T-helper 1 cell treated with Interleukin-12 subunit alpha and Interleukin-12 subunit beta and Interleukin-4 antibody, amounts not matched to agents 30 μg/mL and 1 μg/mL, for 36 hours (primary cell): ENCODE measurements at regions not wholly inside any gene's neighbourhood (a gene's known extent, or its start where the extent isn't known, plus 50 kb on each side); places are given as distances from the start of the nearest gene placed in this dataset.

Experiments
- H3K27ac Mint-ChIP-seq: one replicate; pipeline ENCODE4 v1.8.0; 2021; ENCODE audit warnings: mild to moderate bottlenecking, mixed read lengths
- H3K27me3 Mint-ChIP-seq: one replicate; pipeline ENCODE4 v1.8.0; 2021; ENCODE audit warnings: low read depth, mixed read lengths
- H3K36me3 Mint-ChIP-seq: one replicate; pipeline ENCODE4 v1.8.0; 2021; ENCODE audit warnings: low read depth, mixed read lengths
- H3K4me1 Mint-ChIP-seq: one replicate; pipeline ENCODE4 v1.8.0; 2021; ENCODE audit warnings: low read depth, mixed read lengths
- H3K4me3 Mint-ChIP-seq: one replicate; pipeline ENCODE4 v1.8.0; 2021; ENCODE audit warnings: mild to moderate bottlenecking, moderate library complexity, mixed read lengths
- H3K9me3 Mint-ChIP-seq: one replicate; pipeline ENCODE4 v1.8.0; 2021; ENCODE audit warnings: mixed read lengths

- H3K9me3 Mint-ChIP-seq = no peaks in the 10 kb centered on the region
- peak overlapping the region; percentile 12 for H3K4me3 Mint-ChIP-seq
- no peaks in the 10 kb centered on the region for H3K27me3 Mint-ChIP-seq
- H3K36me3 Mint-ChIP-seq = no peaks in the 10 kb centered on the region
- H3K4me1 Mint-ChIP-seq = peaks cover 13% of the 10 kb centered on the region
- peak overlapping the region; percentile 29 for H3K27ac Mint-ChIP-seq
Measured at GRCh38 chr12:92987362-92987761, 58.3 kb upstream of the EEA1 start.

- Mint-ChIP-seq H3K36me3 (no peaks in the 10 kb centered on the region), H3K4me1 (peaks cover 13% of the 10 kb centered on the region), H3K4me3 (peak overlapping the region; percentile 5), H3K9me3 (no peaks in the 10 kb centered on the region), H3K27me3 (no peaks in the 10 kb centered on the region), H3K27ac (peak overlapping the region; percentile 50)
Measured at GRCh38 chr12:92987846-92988621, 58.9 kb upstream of the EEA1 start.

- Mint-ChIP-seq H3K27me3 (no peaks in the 10 kb centered on the region), H3K27ac (no peak overlapping the region), H3K36me3 (no peaks in the 10 kb centered on the region), H3K9me3 (no peaks in the 10 kb centered on the region), H3K4me1 (peaks cover 13% of the 10 kb centered on the region), H3K4me3 (no peak overlapping the region)
Measured at GRCh38 chr12:92988622-92989130, 59.6 kb upstream of the EEA1 start.

GRCh38 chr12:92989715-92990484, 60.8 kb upstream of the EEA1 start:
- H3K27ac Mint-ChIP-seq = peak overlapping the region; percentile 72
- no peaks in the 10 kb centered on the region for H3K27me3 Mint-ChIP-seq
- no peaks in the 10 kb centered on the region for H3K36me3 Mint-ChIP-seq
- H3K4me1 Mint-ChIP-seq = peaks cover 13% of the 10 kb centered on the region
- H3K9me3 Mint-ChIP-seq = no peaks in the 10 kb centered on the region
- no peak overlapping the region for H3K4me3 Mint-ChIP-seq

GRCh38 chr12:92991134-92991533, 62.0 kb upstream of the EEA1 start:
- no peaks in the 10 kb centered on the region for H3K27me3 Mint-ChIP-seq
- no peaks in the 10 kb centered on the region for H3K9me3 Mint-ChIP-seq
- H3K4me1 Mint-ChIP-seq = peaks cover 13% of the 10 kb centered on the region
- no peak overlapping the region for H3K27ac Mint-ChIP-seq
- no peaks in the 10 kb centered on the region for H3K36me3 Mint-ChIP-seq
- H3K4me3 Mint-ChIP-seq = no peak overlapping the region

- no peaks in the 10 kb centered on the region for H3K27me3 Mint-ChIP-seq
- no peak overlapping the region for H3K27ac Mint-ChIP-seq
- H3K4me3 Mint-ChIP-seq = no peak overlapping the region
- peaks cover 13% of the 10 kb centered on the region for H3K4me1 Mint-ChIP-seq
- H3K9me3 Mint-ChIP-seq = no peaks in the 10 kb centered on the region
- H3K36me3 Mint-ChIP-seq = no peaks in the 10 kb centered on the region
Measured at GRCh38 chr12:92992041-92992440, 62.9 kb upstream of the EEA1 start.

- H3K27ac Mint-ChIP-seq = no peak overlapping the region
- no peak overlapping the region for H3K4me3 Mint-ChIP-seq
- H3K27me3 Mint-ChIP-seq = no peaks in the 10 kb centered on the region
- H3K4me1 Mint-ChIP-seq = peaks cover 2% of the 10 kb centered on the region
- H3K36me3 Mint-ChIP-seq = no peaks in the 10 kb centered on the region
- no peaks in the 10 kb centered on the region for H3K9me3 Mint-ChIP-seq
Measured at GRCh38 chr12:92993259-92993658, 64.2 kb upstream of the EEA1 start.

GRCh38 chr12:92995258-92995903, 66.3 kb upstream of the EEA1 start:
- no peaks in the 10 kb centered on the region for H3K36me3 Mint-ChIP-seq
- H3K27ac Mint-ChIP-seq = no peak overlapping the region
- H3K27me3 Mint-ChIP-seq = no peaks in the 10 kb centered on the region
- H3K9me3 Mint-ChIP-seq = no peaks in the 10 kb centered on the region
- H3K4me1 Mint-ChIP-seq = no peaks in the 10 kb centered on the region
- no peak overlapping the region for H3K4me3 Mint-ChIP-seq

- no peaks in the 10 kb centered on the region for H3K36me3 Mint-ChIP-seq
Measured at GRCh38 chr12:93000026-93000425, 70.9 kb upstream of the EEA1 start.

GRCh38 chr12:93001407-93001806, 72.3 kb upstream of the EEA1 start:
- Mint-ChIP-seq H3K27me3 (no peaks in the 10 kb centered on the region), H3K9me3 (no peaks in the 10 kb centered on the region), H3K36me3 (no peaks in the 10 kb centered on the region), H3K4me1 (no peaks in the 10 kb centered on the region), H3K27ac (no peak overlapping the region), H3K4me3 (no peak overlapping the region)

More at GRCh38 chr12:93000026-93000425, 70.9 kb upstream of the EEA1 start:
- no peaks in the 10 kb centered on the region for H3K9me3 Mint-ChIP-seq
- no peak overlapping the region for H3K4me3 Mint-ChIP-seq
- H3K27me3 Mint-ChIP-seq = no peaks in the 10 kb centered on the region
- H3K4me1 Mint-ChIP-seq = no peaks in the 10 kb centered on the region
- H3K27ac Mint-ChIP-seq = no peak overlapping the region

GRCh38 chr12:93002293-93003054, 73.4 kb upstream of the EEA1 start:
- Mint-ChIP-seq H3K4me1 (no peaks in the 10 kb centered on the region), H3K4me3 (no peak overlapping the region), H3K27ac (no peak overlapping the region), H3K27me3 (no peaks in the 10 kb centered on the region), H3K36me3 (no peaks in the 10 kb centered on the region), H3K9me3 (no peaks in the 10 kb centered on the region)

GRCh38 chr12:93003531-93004239, 74.6 kb upstream of the EEA1 start:
- no peak overlapping the region for H3K27ac Mint-ChIP-seq
- no peaks in the 10 kb centered on the region for H3K36me3 Mint-ChIP-seq
- no peak overlapping the region for H3K4me3 Mint-ChIP-seq
- H3K27me3 Mint-ChIP-seq = no peaks in the 10 kb centered on the region
- H3K4me1 Mint-ChIP-seq = peaks cover 3% of the 10 kb centered on the region
- no peaks in the 10 kb centered on the region for H3K9me3 Mint-ChIP-seq

- H3K4me3 Mint-ChIP-seq = no peak overlapping the region
- peaks cover 5% of the 10 kb centered on the region for H3K4me1 Mint-ChIP-seq
- H3K27ac Mint-ChIP-seq = no peak overlapping the region
- no peaks in the 10 kb centered on the region for H3K27me3 Mint-ChIP-seq
- no peaks in the 10 kb centered on the region for H3K36me3 Mint-ChIP-seq
- H3K9me3 Mint-ChIP-seq = no peaks in the 10 kb centered on the region
Measured at GRCh38 chr12:93005928-93006392, 76.9 kb upstream of the EEA1 start.
